ENCODE measurements at regions not wholly inside any gene's neighbourhood (a gene's known extent, or its start where the extent isn't known, plus 50 kb on each side); places are given as distances from the start of the nearest gene placed in this dataset.

- TF ChIP-seq EP300 (IDR thresholded peaks at IDR 0.05; ENCODE audit: low read depth) (no peak), CTCF (IDR thresholded peaks at IDR 0.05) (no peak)
Observed at GRCh38 chr5:39491210-39491609, 66.4 kb upstream of the DAB2 start.

Measured in transverse colon (tissue), 3 donors.